ENCODE measurements at regions not wholly inside any gene's neighbourhood (a gene's known extent, or its start where the extent isn't known, plus 50 kb on each side); places are given as distances from the start of the nearest gene placed in this dataset.

GRCh38 chr14:42172304-42172703 lies 565.6 kb downstream of the LRFN5 start:
- DNase-seq (ENCODE audit: low spot score), result no peak

- no peak for DNase-seq (ENCODE audit: low spot score)
These were observed 556.5 kb downstream of the LRFN5 start for GRCh38 chr14:42163136-42163535.

GRCh38 chr14:42159138-42159537 lies 552.5 kb downstream of the LRFN5 start:
- no peak for DNase-seq (ENCODE audit: low spot score)

GRCh38 chr14:42149609-42150261 lies 543.1 kb downstream of the LRFN5 start:
- no peak for DNase-seq (ENCODE audit: low spot score)

GRCh38 chr14:42145766-42146165 lies 539.1 kb downstream of the LRFN5 start:
- DNase-seq (ENCODE audit: low spot score), result no peak

GRCh38 chr14:42143114-42143513 lies 536.4 kb downstream of the LRFN5 start:
- no peak for DNase-seq (ENCODE audit: low spot score)

- no peak for DNase-seq (ENCODE audit: low spot score)
These were observed 534.7 kb downstream of the LRFN5 start for GRCh38 chr14:42141328-42141727.

- no peak for DNase-seq (ENCODE audit: low spot score)
These were observed 534.2 kb downstream of the LRFN5 start for GRCh38 chr14:42140831-42141279.

GRCh38 chr14:42140001-42140400 lies 533.3 kb downstream of the LRFN5 start:
- DNase-seq (ENCODE audit: low spot score), result no peak

- no peak for DNase-seq (ENCODE audit: low spot score)
These were observed 531.7 kb downstream of the LRFN5 start for GRCh38 chr14:42138406-42138805.

- no peak for DNase-seq (ENCODE audit: low spot score)
These were observed 524.1 kb downstream of the LRFN5 start for GRCh38 chr14:42130815-42131214.

GRCh38 chr14:42123526-42123925 lies 516.9 kb downstream of the LRFN5 start:
- no peak for DNase-seq (ENCODE audit: low spot score)

GRCh38 chr14:42113358-42114069 lies 506.8 kb downstream of the LRFN5 start:
- no peak for DNase-seq (ENCODE audit: low spot score)

GRCh38 chr14:42112108-42112507 lies 505.4 kb downstream of the LRFN5 start:
- DNase-seq (ENCODE audit: low spot score), result no peak

GRCh38 chr14:42111355-42111754 lies 504.7 kb downstream of the LRFN5 start:
- no peak for DNase-seq (ENCODE audit: low spot score)

GRCh38 chr14:42110167-42110566 lies 503.5 kb downstream of the LRFN5 start:
- no peak for DNase-seq (ENCODE audit: low spot score)

GRCh38 chr14:42095155-42095554 lies 488.5 kb downstream of the LRFN5 start:
- DNase-seq (ENCODE audit: low spot score), result no peak

GRCh38 chr14:42090122-42090521 lies 483.4 kb downstream of the LRFN5 start:
- DNase-seq (ENCODE audit: low spot score), result no peak

- no peak for DNase-seq (ENCODE audit: low spot score)
These were observed 473.2 kb downstream of the LRFN5 start for GRCh38 chr14:42079911-42080310.

GRCh38 chr14:42078345-42078744 lies 471.7 kb downstream of the LRFN5 start:
- no peak for DNase-seq (ENCODE audit: low spot score)

- DNase-seq (ENCODE audit: low spot score), result no peak
These were observed 463.4 kb downstream of the LRFN5 start for GRCh38 chr14:42070031-42070430.

- no peak for DNase-seq (ENCODE audit: low spot score)
These were observed 450.4 kb downstream of the LRFN5 start for GRCh38 chr14:42057111-42057510.
